Common myeloid progenitor, CD34-positive (primary cell): ENCODE measurements at regions not wholly inside any gene's neighbourhood (a gene's known extent, or its start where the extent isn't known, plus 50 kb on each side); places are given as distances from the start of the nearest gene placed in this dataset.

ENCODE experiments used
- CTCF ChIA-PET: fragments of 350-600 bp; sonication (Branson Sonifier 250); formaldehyde crosslinking; loops from one replicate; lab custom pipeline; 2021; ENCODE audit warnings: antibody characterized with exemption; lab: Charles Lee
- POLR2A ChIA-PET: fragments of 350-600 bp; sonication (Branson Sonifier 250); formaldehyde crosslinking; loops from one replicate; lab custom pipeline; 2021; ENCODE audit warnings: antibody characterized with exemption; lab: Charles Lee
- DNase-seq, 3 donors: peaks; one replicate each; pipeline versions ENCODE4 v3.0.0 to v3.0.0-alpha.2; 2013
- H3K27ac ChIP-seq, 2 experiments: 1 replicate in 1 of 2; 2 replicates in 1 of 2; pipeline ENCODE4 v1.7.0; 2013; ENCODE audit warnings: inconsistent platforms in 2 of 2, low read length in 2 of 2, mild to moderate bottlenecking in 2 of 2, low read depth in 1 of 2, moderate library complexity in 1 of 2; ENCODE audit not compliant: severe bottlenecking in 2 of 2, insufficient read depth in 1 of 2, poor library complexity in 1 of 2
- H3K27me3 ChIP-seq, 5 experiments: replicated peaks in 2 of 5; 1 replicate in 3 of 5; 2 replicates in 2 of 5; pipeline versions ENCODE4 v1.6.1 to v1.7.0; 2013; ENCODE audit warnings: low read length in 4 of 5, mild to moderate bottlenecking in 2 of 5, moderate library complexity in 2 of 5, inconsistent platforms in 1 of 5; ENCODE audit not compliant: insufficient read depth in 5 of 5, control insufficient read depth in 4 of 5
- H3K36me3 ChIP-seq, 4 experiments: 1 replicate in 2 of 4; 2 replicates in 2 of 4; pipeline versions ENCODE4 v1.6.1 to v1.7.0; 2013; ENCODE audit warnings: low read length in 3 of 4, control low read depth in 1 of 4, mild to moderate bottlenecking in 1 of 4; ENCODE audit not compliant: control insufficient read depth in 4 of 4, insufficient read depth in 4 of 4
- H3K4me1 ChIP-seq, 4 experiments: 1 replicate in 3 of 4; 2 replicates in 1 of 4; pipeline versions ENCODE4 v1.6.1 to v1.7.1; 2013; ENCODE audit warnings: low read length in 3 of 4, mild to moderate bottlenecking in 3 of 4, control low read depth in 1 of 4, inconsistent platforms in 1 of 4, moderate library complexity in 1 of 4; ENCODE audit not compliant: control insufficient read depth in 4 of 4, insufficient read depth in 4 of 4; ENCODE audit errors: control extremely low read depth in 1 of 4
- H3K4me3 ChIP-seq, 7 experiments: 1 replicate in 4 of 7; 2 replicates in 3 of 7; pipeline versions ENCODE4 v1.5.1 to v1.7.0; 2013; ENCODE audit warnings: mild to moderate bottlenecking in 7 of 7, low read length in 6 of 7, moderate library complexity in 6 of 7, inconsistent platforms in 2 of 7, low read depth in 2 of 7, control low read depth in 1 of 7; ENCODE audit not compliant: insufficient read depth in 4 of 7, control insufficient read depth in 1 of 7; ENCODE audit errors: extremely low read depth in 1 of 7
- H3K9me3 ChIP-seq, 5 experiments: 1 replicate in 4 of 5; 2 replicates in 1 of 5; pipeline versions ENCODE4 v1.6.1 to v1.7.1; 2013; ENCODE audit warnings: low read length in 4 of 5, mild to moderate bottlenecking in 2 of 5, inconsistent platforms in 1 of 5, low read depth in 1 of 5, moderate library complexity in 1 of 5; ENCODE audit not compliant: control insufficient read depth in 4 of 5, insufficient read depth in 2 of 5; ENCODE audit errors: control extremely low read depth in 1 of 5
- WGBS: methylation state at CpG from one replicate; pipeline ENCODE4 v1.1.5; 2013; ENCODE audit not compliant: insufficient coverage; 5-methylcytosine and 5-hydroxymethylcytosine counted together

DNA sequence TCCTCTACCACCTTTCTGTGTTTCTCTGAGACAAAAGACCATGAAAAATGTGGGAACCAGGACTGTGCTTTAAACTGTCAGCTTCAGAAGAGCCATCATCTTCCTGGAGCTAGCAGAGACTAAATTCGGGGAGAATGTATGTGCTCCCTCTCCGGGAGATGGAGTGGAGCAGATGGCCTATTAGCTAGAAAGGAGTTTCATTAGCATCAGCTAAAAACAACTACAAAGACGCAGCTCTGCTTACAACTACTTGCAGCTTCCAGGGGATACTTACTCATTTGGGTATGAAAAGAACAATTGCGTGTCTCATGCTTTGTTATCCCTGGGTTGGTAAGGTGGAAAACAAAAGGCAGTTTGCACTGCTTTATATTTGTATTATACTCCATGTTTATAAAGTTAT is 159.6 kb downstream of the MFSD1 start:
- no peak overlapping the region for H3K4me3 ChIP-seq
- POLR2A ChIA-PET: no interaction called here
- H3K9me3 ChIP-seq: no peaks in the 10 kb centered on the region
- H3K4me1 ChIP-seq: no peaks in the 10 kb centered on the region
- H3K36me3 ChIP-seq: no peaks in the 10 kb centered on the region
- CTCF ChIA-PET: no interaction called here
- H3K27me3 ChIP-seq: peaks cover 0 to 2% (median 0%) of the 10 kb centered on the region in 5 experiments
- no peak for DNase-seq
- H3K27ac ChIP-seq: no peak overlapping the region
- 50% methylated on average over 1 of the region's 4 CpGs for WGBS

DNA sequence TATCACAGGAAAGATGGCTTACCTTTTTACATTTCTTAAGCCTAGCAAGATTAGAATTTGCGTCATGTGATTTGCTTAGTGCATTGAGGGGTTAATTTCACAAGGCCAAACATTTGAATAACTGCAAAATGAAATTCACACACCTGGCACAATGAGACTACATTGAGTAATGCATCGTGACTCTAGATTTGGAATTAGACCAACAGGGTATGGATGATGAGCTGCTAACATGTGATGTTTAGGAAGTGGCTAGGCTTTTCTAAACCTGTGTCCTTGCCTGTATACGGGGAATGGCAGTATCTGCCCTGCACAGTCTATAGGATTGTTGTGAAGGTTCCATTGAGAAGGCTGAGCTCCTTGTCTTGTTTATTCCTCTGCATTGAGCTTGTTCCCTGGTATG is 160.1 kb downstream of the MFSD1 start:
- H3K27me3 ChIP-seq: peaks cover 0 to 2% (median 0%) of the 10 kb centered on the region in 5 experiments
- no peak for DNase-seq
- no peaks in the 10 kb centered on the region for H3K36me3 ChIP-seq
- no peak overlapping the region for H3K27ac ChIP-seq
- H3K4me1 ChIP-seq: no peaks in the 10 kb centered on the region
- ChIA-PET POLR2A (no interaction called here), CTCF (no interaction called here)
- WGBS: 100% methylated on average over 1 of the region's 3 CpGs
- no peak overlapping the region for H3K4me3 ChIP-seq
- H3K9me3 ChIP-seq: no peaks in the 10 kb centered on the region

- Histone ChIP-seq H3K36me3 (no peaks in the 10 kb centered on the region), H3K4me3 (no peak overlapping the region), H3K9me3 (no peaks in the 10 kb centered on the region), H3K27me3 (no peaks in the 10 kb centered on the region), H3K27ac (no peak overlapping the region), H3K4me1 (no peaks in the 10 kb centered on the region)
- ChIA-PET POLR2A (no interaction called here), CTCF (no interaction called here)
- no peak for DNase-seq
- WGBS: no CpG with 5 or more reads among the region's 2 CpGs
Observed at GRCh38 chr3:158970006-158970405, 168.2 kb downstream of the MFSD1 start.

- H3K4me1 ChIP-seq: no peaks in the 10 kb centered on the region
- ChIA-PET CTCF (no interaction called here), POLR2A (no interaction called here)
- H3K36me3 ChIP-seq: no peaks in the 10 kb centered on the region
- H3K9me3 ChIP-seq: no peaks in the 10 kb centered on the region
- H3K27ac ChIP-seq: no peak overlapping the region
- WGBS: 100% methylated on average over 1 of the region's 1 CpG
- no peak overlapping the region for H3K4me3 ChIP-seq
- peaks cover 0 to 2% (median 0%) of the 10 kb centered on the region in 5 experiments for H3K27me3 ChIP-seq
- DNase-seq: no peak
Observed at GRCh38 chr3:158974904-158975303, 173.1 kb downstream of the MFSD1 start.

- H3K27ac ChIP-seq: no peak overlapping the region
- WGBS: 89% methylated on average over 1 of the region's 2 CpGs
- DNase-seq: no peak
- POLR2A ChIA-PET: no interaction called here
- H3K36me3 ChIP-seq: no peaks in the 10 kb centered on the region
- peaks cover 0 to 2% (median 0%) of the 10 kb centered on the region in 5 experiments for H3K27me3 ChIP-seq
- H3K4me3 ChIP-seq: no peak overlapping the region
- H3K9me3 ChIP-seq: no peaks in the 10 kb centered on the region
- no peaks in the 10 kb centered on the region for H3K4me1 ChIP-seq
- CTCF ChIA-PET: no interaction called here
Observed at GRCh38 chr3:158976966-158977365, 175.1 kb downstream of the MFSD1 start.

- WGBS: 74% methylated on average over 4 of the region's 4 CpGs
- Histone ChIP-seq H3K27me3 (peaks cover 0 to 2% (median 0%) of the 10 kb centered on the region in 5 experiments), H3K4me3 (no peak overlapping the region), H3K36me3 (no peaks in the 10 kb centered on the region), H3K9me3 (no peaks in the 10 kb centered on the region), H3K27ac (no peak overlapping the region), H3K4me1 (no peaks in the 10 kb centered on the region)
- POLR2A ChIA-PET: no interaction called here
- CTCF ChIA-PET: no interaction called here
- DNase-seq: no peak
Observed at GRCh38 chr3:158977497-158977896, 175.6 kb downstream of the MFSD1 start.

GRCh38 chr3:158983216-158984099 is 181.6 kb downstream of the MFSD1 start:
- ChIA-PET POLR2A (no interaction called here), CTCF (no interaction called here)
- H3K4me1 ChIP-seq: no peaks in the 10 kb centered on the region
- H3K9me3 ChIP-seq: no peaks in the 10 kb centered on the region
- H3K4me3 ChIP-seq: no peak overlapping the region
- H3K27ac ChIP-seq: no peak overlapping the region
- no peak for DNase-seq
- 98% methylated on average over 5 of the region's 5 CpGs for WGBS
- H3K27me3 ChIP-seq: peaks cover 0 to 2% (median 0%) of the 10 kb centered on the region in 5 experiments
- H3K36me3 ChIP-seq: no peaks in the 10 kb centered on the region
